AG10803 (cell line): ENCODE measurements at regions not wholly inside any gene's neighbourhood (a gene's known extent, or its start where the extent isn't known, plus 50 kb on each side); places are given as distances from the start of the nearest gene placed in this dataset.

Experiments used
- DNase-seq: peaks from one replicate; pipeline ENCODE4 v3.0.0; 2010; ENCODE audit warnings: low read depth
- H3K4me3 ChIP-seq: 2 replicates; pipeline ENCODE4 v1.5.1; 2011; ENCODE audit warnings: mild to moderate bottlenecking, low read length, control low read depth
- CTCF ChIP-seq: conservative IDR thresholded peaks from 2 replicates; pipeline ENCODE4 v1.5.1; 2011; ENCODE audit warnings: mild to moderate bottlenecking, low read length, control low read depth, inconsistent platforms

DNA sequence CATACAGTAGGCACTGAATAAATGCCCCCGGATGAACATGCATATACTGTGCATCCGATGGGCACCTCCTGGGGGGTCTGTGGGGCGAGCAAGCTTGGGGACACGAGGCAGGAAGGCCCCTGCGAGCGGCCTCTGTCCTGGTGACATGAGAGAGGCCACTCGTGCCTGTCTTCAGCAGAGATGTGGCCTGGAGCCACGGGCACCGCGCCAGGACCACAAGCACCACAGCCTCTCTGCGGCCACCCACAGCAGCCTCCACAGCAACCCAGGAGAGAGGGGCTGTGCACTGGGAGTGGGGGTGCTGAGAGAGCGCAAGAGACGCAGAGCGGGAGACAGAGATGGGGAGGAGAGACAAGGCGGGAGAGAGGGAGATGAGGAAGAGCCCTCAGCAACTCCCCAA is 118.5 kb downstream of the RFLNA start:
- H3K4me3 ChIP-seq = no peak overlapping the region
- DNase-seq = no peak
- TF ChIP-seq CTCF = no peak

- no peak for TF ChIP-seq CTCF
- no peak for DNase-seq
- H3K4me3 ChIP-seq = no peak overlapping the region
Observed at GRCh38 chr12:124412646-124413015, 117.7 kb downstream of the RFLNA start.

DNA sequence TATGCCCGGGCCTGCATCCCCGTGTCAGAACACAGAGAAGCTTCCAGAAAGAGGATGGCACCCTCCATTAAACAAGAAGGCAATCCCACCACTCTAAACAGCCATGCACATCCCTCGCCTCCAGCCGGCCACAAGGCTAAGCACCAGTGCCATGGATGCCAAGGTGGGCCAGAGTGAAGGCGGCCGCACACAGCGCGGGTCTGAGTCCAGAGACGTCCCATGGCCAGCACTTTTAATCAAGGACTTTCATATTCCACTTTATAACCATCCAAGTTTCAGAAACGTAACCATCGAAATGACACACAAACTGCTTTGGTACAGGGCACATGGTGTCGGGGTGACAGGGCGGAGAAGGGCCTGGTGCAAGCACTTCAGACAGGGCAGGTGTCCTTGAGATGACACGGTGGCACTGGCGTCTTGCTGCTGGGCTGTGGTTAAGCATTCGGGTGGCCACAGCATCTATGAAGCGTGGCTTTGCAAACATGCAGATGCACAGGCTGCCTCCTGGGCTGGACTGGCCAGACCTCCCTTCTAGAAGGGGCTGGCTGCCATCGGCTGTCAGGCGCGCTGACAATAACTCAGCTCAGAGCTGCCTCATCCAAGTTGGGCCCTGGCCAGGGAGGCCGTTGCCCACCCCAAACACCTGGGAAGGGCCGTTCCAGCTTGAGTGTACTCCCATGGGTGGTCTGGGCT is 117.2 kb downstream of the RFLNA start:
- DNase-seq = no peak
- no peak overlapping the region for H3K4me3 ChIP-seq
- TF ChIP-seq CTCF = no peak

GRCh38 chr12:124411281-124411878 is 116.5 kb downstream of the RFLNA start:
- H3K4me3 ChIP-seq = no peak overlapping the region
- TF ChIP-seq CTCF = no peak
- peak; percentile 96 for DNase-seq

DNA sequence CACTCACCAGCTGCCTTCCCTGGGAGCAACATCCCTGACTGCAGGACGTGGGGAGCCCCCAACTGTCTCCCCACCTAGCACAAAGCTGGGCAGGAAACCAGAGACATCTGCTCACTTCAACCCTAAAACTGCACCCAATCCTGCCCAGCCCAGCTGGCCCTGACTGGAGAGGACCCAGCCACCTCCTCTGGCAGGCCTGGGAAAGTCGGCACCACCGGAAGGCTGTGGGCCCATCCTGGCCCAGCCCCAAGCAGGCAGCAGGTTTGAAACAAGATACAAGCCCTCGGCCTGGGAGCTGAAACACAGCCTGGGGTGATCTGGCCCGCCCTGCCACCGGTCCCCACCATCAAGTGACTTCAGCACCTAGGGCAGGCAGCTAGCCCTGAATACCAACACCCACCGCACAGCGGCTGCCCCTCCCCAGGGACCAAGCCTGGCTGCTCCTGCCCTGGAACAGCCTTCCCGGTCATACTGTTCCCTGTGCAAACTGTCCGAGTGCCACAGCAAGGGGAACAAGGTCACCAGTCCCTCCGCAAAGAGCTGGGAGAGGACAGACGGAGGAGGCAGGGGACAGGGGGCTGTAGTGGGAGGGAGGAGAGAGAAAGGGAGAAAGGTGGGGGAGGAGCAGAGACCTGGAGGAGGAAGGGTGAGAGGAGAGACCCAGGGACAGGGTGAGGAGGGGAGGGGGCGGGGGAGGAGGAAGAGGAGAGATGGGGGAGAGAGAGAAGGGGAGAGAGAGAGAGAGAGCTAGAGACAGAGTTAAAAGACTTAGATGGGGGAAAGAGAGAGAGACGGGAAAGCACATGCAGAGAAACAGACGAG is 115.7 kb downstream of the RFLNA start:
- no peak for TF ChIP-seq CTCF
- H3K4me3 ChIP-seq = no peak overlapping the region
- no peak for DNase-seq

GRCh38 chr12:124408822-124409517 is 114.1 kb downstream of the RFLNA start:
- no peak overlapping the region for H3K4me3 ChIP-seq
- no peak for DNase-seq
- TF ChIP-seq CTCF = no peak
